ENCODE measurements at regions not wholly inside any gene's neighbourhood (a gene's known extent, or its start where the extent isn't known, plus 50 kb on each side); places are given as distances from the start of the nearest gene placed in this dataset.

DNA sequence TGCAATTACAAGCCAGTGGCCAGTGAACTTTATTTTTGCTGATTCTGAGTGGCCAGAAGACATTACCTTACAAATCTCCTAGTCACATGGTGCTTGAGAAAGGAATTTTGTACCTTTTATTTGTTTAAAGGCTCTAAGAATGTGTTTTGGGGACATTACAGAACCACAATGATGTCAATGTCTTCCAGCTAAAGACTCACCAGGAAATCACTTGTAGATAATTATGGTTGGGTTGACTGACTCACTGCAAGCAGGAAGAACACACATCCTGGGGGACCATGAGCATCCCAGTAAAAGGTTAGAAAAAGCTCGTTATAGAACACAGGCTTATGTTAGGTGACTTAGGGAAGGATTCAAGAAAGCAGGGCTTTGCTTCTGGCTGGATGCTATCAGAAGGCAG, 119.4 kb upstream of the FAM9B start:
- Histone ChIP-seq H3K4me3 (ENCODE audit: control insufficient read depth in 2 of 3, extremely low read depth in 1 of 3, insufficient read depth in 2 of 3, low read depth in 1 of 3, low read length in 3 of 3) (no peak overlapping the region), H3K79me2 (ENCODE audit: control insufficient read depth, insufficient read depth, low read length) (no peaks in the 10 kb centered on the region), H4K20me1 (ENCODE audit: control insufficient read depth, extremely low read depth, insufficient read depth, low read length) (no peaks in the 10 kb centered on the region), H3K36me3 (ENCODE audit: control insufficient read depth in 2 of 2, extremely low read depth in 1 of 2, insufficient read depth in 2 of 2, low read length in 2 of 2) (no peaks in the 10 kb centered on the region), H3K27me3 (ENCODE audit: control insufficient read depth, extremely low read depth, insufficient read depth, low read length) (no peaks in the 10 kb centered on the region), H2AFZ (ENCODE audit: control insufficient read depth, low read length) (no peak overlapping the region), H3K4me1 (ENCODE audit: control insufficient read depth, extremely low read depth, insufficient read depth, low read length) (peaks cover 13% of the 10 kb centered on the region), H3K9me3 (ENCODE audit: control insufficient read depth, low read depth, low read length) (no peaks in the 10 kb centered on the region), H3K27ac (ENCODE audit: control insufficient read depth, insufficient read depth, low read length) (no peak overlapping the region), H3K9me1 (ENCODE audit: control insufficient read depth, extremely low read depth, insufficient read depth, low read length) (no peaks in the 10 kb centered on the region), H3K4me2 (ENCODE audit: control insufficient read depth, extremely low read depth, insufficient read depth, low read depth, low read length) (no peak overlapping the region), H3K9ac (ENCODE audit: control insufficient read depth, extremely low read depth, insufficient read depth, low read length) (no peak overlapping the region)
- no peak for TF ChIP-seq EZH2 (IDR thresholded peaks at IDR 0.05; ENCODE audit: low read length)
- TF ChIP-seq, protein P1, sequence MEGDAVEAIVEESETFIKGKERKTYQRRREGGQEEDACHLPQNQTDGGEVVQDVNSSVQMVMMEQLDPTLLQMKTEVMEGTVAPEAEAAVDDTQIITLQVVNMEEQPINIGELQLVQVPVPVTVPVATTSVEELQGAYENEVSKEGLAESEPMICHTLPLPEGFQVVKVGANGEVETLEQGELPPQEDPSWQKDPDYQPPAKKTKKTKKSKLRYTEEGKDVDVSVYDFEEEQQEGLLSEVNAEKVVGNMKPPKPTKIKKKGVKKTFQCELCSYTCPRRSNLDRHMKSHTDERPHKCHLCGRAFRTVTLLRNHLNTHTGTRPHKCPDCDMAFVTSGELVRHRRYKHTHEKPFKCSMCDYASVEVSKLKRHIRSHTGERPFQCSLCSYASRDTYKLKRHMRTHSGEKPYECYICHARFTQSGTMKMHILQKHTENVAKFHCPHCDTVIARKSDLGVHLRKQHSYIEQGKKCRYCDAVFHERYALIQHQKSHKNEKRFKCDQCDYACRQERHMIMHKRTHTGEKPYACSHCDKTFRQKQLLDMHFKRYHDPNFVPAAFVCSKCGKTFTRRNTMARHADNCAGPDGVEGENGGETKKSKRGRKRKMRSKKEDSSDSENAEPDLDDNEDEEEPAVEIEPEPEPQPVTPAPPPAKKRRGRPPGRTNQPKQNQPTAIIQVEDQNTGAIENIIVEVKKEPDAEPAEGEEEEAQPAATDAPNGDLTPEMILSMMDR (optimal IDR thresholded peaks at IDR 0.05 in 1 of 3, IDR thresholded peaks at IDR 0.05 in 1 of 3, conservative IDR thresholded peaks at IDR 0.05 in 1 of 3; ENCODE audit: extremely low read depth in 1 of 3, insufficient read depth in 2 of 3, low read length in 3 of 3) = no peak
- DNase-seq (ENCODE audit: low read depth, low spot score) (peak; percentile 41), FAIRE-seq (peak; percentile 13)
- dilution Hi-C loops (cut with MboI; ENCODE audit: extremely low pct_ligation_motif_present, low sequenced_read_pairs) = no loop called here

DNA sequence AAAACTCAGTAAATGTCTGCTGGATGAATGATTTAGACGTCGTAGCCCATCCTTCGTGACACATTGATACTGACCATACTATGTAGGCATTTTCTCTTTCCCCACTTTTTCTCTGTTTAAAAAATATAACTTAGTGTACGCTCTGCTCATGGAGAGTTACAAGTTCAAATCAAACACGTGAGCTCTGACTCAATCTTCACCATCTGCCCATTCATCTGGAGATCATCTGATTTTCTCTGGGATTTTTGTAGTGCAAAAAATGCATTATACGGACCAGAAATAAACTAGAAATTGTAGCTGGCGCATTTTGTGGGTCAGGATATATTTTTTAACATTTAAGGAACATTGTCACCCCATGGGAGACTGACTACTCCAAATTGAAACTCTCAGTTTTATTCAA, 124.7 kb upstream of the FAM9B start:
- Histone ChIP-seq H3K27ac (ENCODE audit: control insufficient read depth, insufficient read depth, low read length) (no peak overlapping the region), H3K4me3 (ENCODE audit: control insufficient read depth in 2 of 3, extremely low read depth in 1 of 3, insufficient read depth in 2 of 3, low read depth in 1 of 3, low read length in 3 of 3) (no peak overlapping the region), H2AFZ (ENCODE audit: control insufficient read depth, low read length) (no peak overlapping the region), H3K9me3 (ENCODE audit: control insufficient read depth, low read depth, low read length) (no peaks in the 10 kb centered on the region), H3K27me3 (ENCODE audit: control insufficient read depth, extremely low read depth, insufficient read depth, low read length) (no peaks in the 10 kb centered on the region), H3K36me3 (ENCODE audit: control insufficient read depth in 2 of 2, extremely low read depth in 1 of 2, insufficient read depth in 2 of 2, low read length in 2 of 2) (no peaks in the 10 kb centered on the region), H3K9me1 (ENCODE audit: control insufficient read depth, extremely low read depth, insufficient read depth, low read length) (no peaks in the 10 kb centered on the region), H3K4me1 (ENCODE audit: control insufficient read depth, extremely low read depth, insufficient read depth, low read length) (peaks cover 4% of the 10 kb centered on the region), H3K79me2 (ENCODE audit: control insufficient read depth, insufficient read depth, low read length) (no peaks in the 10 kb centered on the region), H3K9ac (ENCODE audit: control insufficient read depth, extremely low read depth, insufficient read depth, low read length) (no peak overlapping the region), H4K20me1 (ENCODE audit: control insufficient read depth, extremely low read depth, insufficient read depth, low read length) (no peaks in the 10 kb centered on the region), H3K4me2 (ENCODE audit: control insufficient read depth, extremely low read depth, insufficient read depth, low read depth, low read length) (no peak overlapping the region)
- DNase-seq (ENCODE audit: low read depth, low spot score) (no peak), FAIRE-seq (no peak)
- dilution Hi-C loops (cut with MboI; ENCODE audit: extremely low pct_ligation_motif_present, low sequenced_read_pairs) = no loop called here
- no peak for TF ChIP-seq EZH2 (IDR thresholded peaks at IDR 0.05; ENCODE audit: low read length)
- TF ChIP-seq, protein P1 (optimal IDR thresholded peaks at IDR 0.05 in 1 of 3, IDR thresholded peaks at IDR 0.05 in 1 of 3, conservative IDR thresholded peaks at IDR 0.05 in 1 of 3; ENCODE audit: extremely low read depth in 1 of 3, insufficient read depth in 2 of 3, low read length in 3 of 3) = no peak

Data from keratinocyte (primary cell).